NCI-H524 (cell line): ENCODE measurements at regions not wholly inside any gene's neighbourhood (a gene's known extent, or its start where the extent isn't known, plus 50 kb on each side); places are given as distances from the start of the nearest gene placed in this dataset.
A peak's percentile ranks its signal among the peaks of the same experiment; 100 is the strongest.
"Not testable (repeated sequence)": the region's sequence is repeated elsewhere in the genome, so short reads cannot be mapped to it uniquely, and the experiment has no call there.

ENCODE experiments used
- DNase-seq, 2 experiments: peaks; one replicate each; lab custom pipeline; 2025; lab: John Stamatoyannopoulos, UW

- DNase-seq = no peak
Observed at GRCh38 chr11:49316180-49316579, 107.8 kb upstream of the FOLH1 start.

DNA sequence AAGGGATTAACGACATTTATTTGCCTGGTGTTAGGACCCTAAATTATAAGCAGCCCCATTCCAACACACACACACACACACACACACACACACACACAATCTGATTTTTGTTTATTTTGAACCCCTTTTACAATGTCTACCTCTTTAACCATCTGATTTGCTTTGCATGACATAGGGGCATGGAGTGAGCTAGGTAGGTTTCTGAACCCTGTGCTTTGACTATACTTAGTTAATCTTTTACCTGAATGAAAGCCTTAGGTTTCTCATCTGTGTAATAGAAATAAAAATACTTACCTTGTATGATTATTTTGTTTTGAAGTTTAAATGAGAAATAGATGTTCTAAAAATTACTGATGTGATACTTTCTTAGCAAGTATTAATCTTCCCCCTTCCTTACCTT lies 94.7 kb upstream of the FOLH1 start:
- no peak for DNase-seq

DNA sequence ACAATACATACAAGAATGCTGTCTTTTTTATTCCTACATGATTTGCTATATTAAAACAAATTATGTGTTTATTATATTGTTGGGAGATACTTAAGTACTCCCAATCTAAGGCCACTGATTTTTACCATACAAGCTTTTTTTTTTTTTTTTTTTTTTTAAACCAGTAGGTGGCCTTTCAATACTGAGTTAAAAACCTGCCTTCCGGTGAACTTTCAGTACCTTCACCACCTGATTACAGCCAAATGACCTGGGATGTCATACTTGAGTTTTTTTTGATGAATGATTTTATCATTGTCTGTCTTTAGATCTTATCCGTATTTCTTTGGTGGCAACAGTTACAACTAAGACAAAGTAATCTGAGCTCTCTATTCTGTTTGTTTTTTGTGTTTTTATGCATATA lies 94.0 kb upstream of the FOLH1 start:
- DNase-seq = no peak

GRCh38 chr11:49298017-49298416 lies 89.6 kb upstream of the FOLH1 start:
- DNase-seq = not testable (repeated sequence)

DNA sequence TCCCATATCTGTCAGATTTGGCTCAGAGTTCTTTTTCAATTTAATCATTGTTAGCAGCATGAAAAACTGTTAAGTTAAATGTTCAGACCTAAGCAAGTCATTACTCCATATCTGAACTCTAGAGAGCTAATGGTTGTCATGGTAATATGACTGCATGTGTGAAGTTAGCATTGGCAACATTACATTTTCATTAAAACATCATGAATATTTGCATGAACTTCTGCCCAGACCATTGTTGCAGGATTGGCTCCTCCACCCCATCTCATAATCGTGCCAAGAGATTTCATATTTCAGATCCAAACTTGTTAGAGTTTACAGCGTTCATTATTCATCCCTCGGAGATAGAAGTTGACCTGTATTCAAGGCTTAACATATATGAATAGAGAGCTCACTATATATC lies 75.5 kb upstream of the FOLH1 start:
- DNase-seq = not testable (repeated sequence)

GRCh38 chr11:49283282-49283681 lies 74.9 kb upstream of the FOLH1 start:
- DNase-seq = peak in 1 of 2 experiments; percentile 9

- DNase-seq = not testable (repeated sequence)
Observed at GRCh38 chr11:49282125-49282524, 73.7 kb upstream of the FOLH1 start.

DNA sequence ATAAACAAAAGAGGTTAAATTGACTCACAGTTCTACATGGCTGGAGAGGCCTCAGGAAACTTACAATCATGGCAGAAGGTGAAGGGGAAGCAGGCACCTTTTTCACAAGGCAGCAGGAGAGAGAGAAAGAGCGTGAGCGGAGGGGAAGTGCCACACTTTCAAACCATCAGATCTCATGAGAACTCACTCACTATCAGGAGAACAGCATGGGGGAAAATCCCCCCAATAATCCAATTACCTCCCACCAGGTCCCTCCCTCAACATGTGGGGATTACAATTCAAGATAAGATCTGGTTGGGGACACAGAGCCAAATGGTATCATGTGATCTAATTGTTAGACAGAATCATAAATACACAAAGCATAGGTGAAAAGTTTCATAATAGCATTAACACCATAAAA lies 69.5 kb upstream of the FOLH1 start:
- not testable (repeated sequence) for DNase-seq
